Fibroblast of mammary gland (primary cell): ENCODE measurements at regions not wholly inside any gene's neighbourhood (a gene's known extent, or its start where the extent isn't known, plus 50 kb on each side); places are given as distances from the start of the nearest gene placed in this dataset.
"Not testable (repeated sequence)": the region's sequence is repeated elsewhere in the genome, so short reads cannot be mapped to it uniquely, and the experiment has no call there.

ENCODE experiments used
- DNase-seq: peaks from one replicate; pipeline ENCODE4 v3.0.0-alpha.2; 2010; ENCODE audit warnings: low read depth
- H3K4me3 ChIP-seq: 2 replicates; pipeline ENCODE4 v1.5.1; 2011; ENCODE audit warnings: low read depth, mild to moderate bottlenecking, low read length, moderate library complexity; ENCODE audit not compliant: control insufficient read depth
- TF ChIP-seq, protein P1 (sequence below): conservative IDR thresholded peaks from 2 replicates; pipeline ENCODE4 v1.5.1; 2011; ENCODE audit warnings: low read depth, low read length, inconsistent platforms; ENCODE audit not compliant: control insufficient read depth, insufficient read depth

- TF ChIP-seq, protein P1, sequence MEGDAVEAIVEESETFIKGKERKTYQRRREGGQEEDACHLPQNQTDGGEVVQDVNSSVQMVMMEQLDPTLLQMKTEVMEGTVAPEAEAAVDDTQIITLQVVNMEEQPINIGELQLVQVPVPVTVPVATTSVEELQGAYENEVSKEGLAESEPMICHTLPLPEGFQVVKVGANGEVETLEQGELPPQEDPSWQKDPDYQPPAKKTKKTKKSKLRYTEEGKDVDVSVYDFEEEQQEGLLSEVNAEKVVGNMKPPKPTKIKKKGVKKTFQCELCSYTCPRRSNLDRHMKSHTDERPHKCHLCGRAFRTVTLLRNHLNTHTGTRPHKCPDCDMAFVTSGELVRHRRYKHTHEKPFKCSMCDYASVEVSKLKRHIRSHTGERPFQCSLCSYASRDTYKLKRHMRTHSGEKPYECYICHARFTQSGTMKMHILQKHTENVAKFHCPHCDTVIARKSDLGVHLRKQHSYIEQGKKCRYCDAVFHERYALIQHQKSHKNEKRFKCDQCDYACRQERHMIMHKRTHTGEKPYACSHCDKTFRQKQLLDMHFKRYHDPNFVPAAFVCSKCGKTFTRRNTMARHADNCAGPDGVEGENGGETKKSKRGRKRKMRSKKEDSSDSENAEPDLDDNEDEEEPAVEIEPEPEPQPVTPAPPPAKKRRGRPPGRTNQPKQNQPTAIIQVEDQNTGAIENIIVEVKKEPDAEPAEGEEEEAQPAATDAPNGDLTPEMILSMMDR: no peak
- peak; percentile 58 for DNase-seq
Measured at GRCh38 chr1:143735764-143736461, 235.9 kb downstream of the FAM72C start.

DNA sequence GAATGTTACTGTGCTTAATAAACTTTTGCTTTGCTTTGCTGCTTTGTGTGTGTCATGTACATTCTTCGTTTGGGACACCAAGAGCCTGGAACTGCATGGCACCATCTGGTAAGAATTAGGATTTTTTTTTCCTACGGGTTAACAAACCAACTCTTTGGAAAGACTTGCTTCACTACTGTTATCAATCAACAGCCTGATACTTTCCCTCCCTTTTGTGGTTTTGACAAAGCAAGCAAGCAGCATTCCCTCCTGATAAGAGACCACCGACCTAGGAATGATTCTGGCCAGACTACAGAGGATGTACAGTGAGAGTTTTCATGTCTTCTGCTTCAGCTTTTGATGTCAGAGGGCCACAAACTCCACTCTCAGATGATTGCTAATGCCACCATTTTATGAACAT lies 237.5 kb downstream of the FAM72C start:
- peak; percentile 4 for DNase-seq
- not testable (repeated sequence) for H3K4me3 ChIP-seq

More at GRCh38 chr1:143735764-143736461, 235.9 kb downstream of the FAM72C start:
- peak overlapping the region; percentile 47 for H3K4me3 ChIP-seq

DNA sequence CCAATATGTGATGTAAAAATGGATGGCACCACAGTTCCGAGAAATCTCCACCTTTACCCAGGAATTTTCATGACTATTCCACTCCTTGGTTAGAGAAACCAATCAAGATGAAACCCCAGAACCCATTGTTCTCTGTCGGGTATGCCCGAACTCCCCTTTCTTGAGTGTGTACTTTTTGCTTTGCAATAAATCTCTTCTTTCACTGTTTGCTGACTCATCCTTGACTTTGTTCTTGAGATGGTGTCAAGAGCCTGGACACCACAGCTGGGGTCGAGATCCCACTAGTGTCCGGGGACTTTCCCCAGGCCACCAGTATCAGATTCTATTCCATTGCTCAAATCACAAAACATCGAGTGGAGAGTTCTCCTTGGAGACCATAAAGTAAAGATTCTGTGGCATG lies 240.9 kb downstream of the FAM72C start:
- DNase-seq, H3K4me3 ChIP-seq: not testable (repeated sequence)

GRCh38 chr1:143729449-143730111 lies 242.2 kb downstream of the FAM72C start:
- H3K4me3 ChIP-seq, DNase-seq: not testable (repeated sequence)

DNA sequence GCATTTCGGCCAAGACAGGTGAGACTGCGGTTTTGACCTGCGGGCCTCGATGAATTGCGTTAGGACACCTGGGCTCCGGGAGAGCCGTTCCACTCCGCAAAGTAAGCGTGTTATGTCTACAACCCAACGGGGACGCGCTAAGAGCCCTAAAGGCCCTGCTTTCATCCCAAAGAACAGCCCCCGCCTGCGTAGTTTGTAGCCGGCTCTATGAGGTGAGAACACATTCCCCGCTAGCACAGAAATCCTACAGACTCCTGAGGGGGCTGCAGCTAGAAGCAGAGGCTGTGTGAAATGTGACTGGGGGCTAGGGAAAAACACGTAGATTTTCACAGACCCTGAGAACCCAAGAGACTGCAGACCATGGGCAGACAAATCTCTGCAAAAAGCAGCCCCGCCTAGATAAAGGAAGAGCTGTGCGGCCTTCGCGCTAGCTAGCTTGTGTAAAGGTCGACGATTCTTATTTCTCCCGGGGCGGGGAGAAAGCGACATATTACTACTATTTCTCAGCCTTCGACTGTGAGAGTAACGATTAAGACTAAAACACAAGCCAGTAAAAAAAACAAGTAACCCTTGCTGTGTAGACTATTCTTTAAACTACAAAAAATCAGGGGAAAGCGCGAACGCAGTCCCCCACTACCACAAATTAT lies 242.9 kb downstream of the FAM72C start:
- H3K4me3 ChIP-seq, DNase-seq: not testable (repeated sequence)

DNA sequence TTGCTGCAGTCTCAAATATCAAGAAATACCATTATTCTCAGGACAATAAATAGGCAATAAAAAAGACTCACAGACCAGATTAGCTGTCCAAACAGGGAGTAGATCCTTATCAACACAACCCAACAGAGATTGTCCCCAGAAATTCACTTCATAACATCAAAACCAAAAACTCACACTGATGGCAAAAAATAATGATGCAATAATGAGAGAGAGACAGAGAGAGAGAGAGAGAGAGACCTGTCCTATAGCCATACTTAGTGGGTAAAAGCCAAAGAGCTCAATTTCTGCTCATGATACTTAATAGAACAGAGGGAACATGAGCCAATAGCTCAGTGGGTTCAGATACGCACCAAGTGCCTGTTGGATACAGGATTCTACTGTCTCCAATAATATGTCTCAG lies 244.5 kb downstream of the FAM72C start:
- DNase-seq: no peak
- TF ChIP-seq, protein P1: no peak
- H3K4me3 ChIP-seq: no peak overlapping the region

- TF ChIP-seq, protein P1: no peak
- no peak overlapping the region for H3K4me3 ChIP-seq
- DNase-seq: no peak
Measured at GRCh38 chr1:143721024-143721373, 250.8 kb downstream of the FAM72C start.

- DNase-seq: peak; percentile 30
- H3K4me3 ChIP-seq: no peak overlapping the region
- TF ChIP-seq, protein P1: no peak
Measured at GRCh38 chr1:143720087-143721023, 251.4 kb downstream of the FAM72C start.
